K562 (cell line): ENCODE measurements at regions not wholly inside any gene's neighbourhood (a gene's known extent, or its start where the extent isn't known, plus 50 kb on each side); places are given as distances from the start of the nearest gene placed in this dataset.
A peak's percentile ranks its signal among the peaks of the same experiment; 100 is the strongest.

Experiments
- BRF1 ChIP-seq: IDR thresholded peaks from 3 replicates; pipeline ENCODE4 v1.6.1; 2011; ENCODE audit warnings: borderline replicate concordance, mild to moderate bottlenecking; ENCODE audit not compliant: insufficient read length; ENCODE audit errors: extremely low read depth
- HMBOX1 ChIP-seq: sonication (generic); IDR thresholded peaks from 2 replicates; pipeline ENCODE4 v1.6.1; 2016
- IRF9 ChIP-seq: fragments of 450-650 bp; IDR thresholded peaks from 2 replicates; pipeline ENCODE4 v1.6.1; 2016; ENCODE audit warnings: missing biosample characterization, missing genetic modification characterization
- ZBTB1 ChIP-seq: sonication (generic); formaldehyde crosslinking; IDR thresholded peaks from 2 replicates; pipeline ENCODE4 v1.8.1; 2023; ENCODE audit warnings: missing genetic modification reagents, low read depth, mild to moderate bottlenecking, borderline replicate concordance
- ZBTB40 ChIP-seq, 2 experiments: fragments of 450-650 bp in 1 of 2; sonication (generic) in 1 of 2; formaldehyde crosslinking in 1 of 2; IDR thresholded peaks; 2 replicates each; pipeline versions ENCODE4 v1.7.1 to v1.9.0; 2016 to 2022; ENCODE audit warnings: inconsistent platforms in 1 of 2, mild to moderate bottlenecking in 1 of 2, missing genetic modification reagents in 1 of 2
- ZFX ChIP-seq: sonication (generic); formaldehyde crosslinking; IDR thresholded peaks from 2 replicates; pipeline ENCODE4 v1.8.0; 2022; ENCODE audit warnings: mild to moderate bottlenecking, missing genetic modification reagents, moderate library complexity
- ZHX1 ChIP-seq: fragments of 150-350 bp; conservative IDR thresholded peaks from 2 replicates; pipeline ENCODE4 v1.6.1; 2014; ENCODE audit warnings: low read length
- ZNF232 ChIP-seq: sonication (generic); formaldehyde crosslinking; IDR thresholded peaks from 2 replicates; pipeline ENCODE4 v1.8.0; 2022; ENCODE audit warnings: mild to moderate bottlenecking, missing genetic modification reagents
- ZNF3 ChIP-seq: fragments of 250-450 bp; sonication (Bioruptor Pico); IDR thresholded peaks from 2 replicates; pipeline ENCODE4 v1.5.0; 2021; ENCODE audit warnings: mild to moderate bottlenecking, moderate library complexity

GRCh38 chr6:137736048-137736818, 130.8 kb upstream of the TNFAIP3 start (continued):
- TF ChIP-seq ZBTB40 (IDR thresholded peaks at IDR 0.05) = no peak
- no peak for TF ChIP-seq ZBTB40 (CRISPR knock-in tag; IDR thresholded peaks at IDR 0.05)
- TF ChIP-seq ZHX1 = no peak
- no peak for TF ChIP-seq ZNF3 (CRISPR knock-in tag)
- TF ChIP-seq ZNF232 (CRISPR knock-in tag) = no peak
- TF ChIP-seq BRF1 = no peak
- no peak for TF ChIP-seq ZFX (CRISPR knock-in tag)
- TF ChIP-seq IRF9 (tag) = no peak
- no peak for TF ChIP-seq ZBTB1
- TF ChIP-seq HMBOX1 = peak; percentile 47; the same call in 1 of the 2 replicates
- TF ChIP-seq, all 486 proteins: peak for 2
